ENCODE measurements at regions not wholly inside any gene's neighbourhood (a gene's known extent, or its start where the extent isn't known, plus 50 kb on each side); places are given as distances from the start of the nearest gene placed in this dataset.

GRCh38 chr3:113153499-113154107, 57.8 kb upstream of the BOC start:
- TF ChIP-seq HDAC2 (IDR thresholded peaks at IDR 0.05), result no peak
- TF ChIP-seq FIP1L1 (IDR thresholded peaks at IDR 0.05; ENCODE audit: low read depth, low read length, poor library complexity, severe bottlenecking), result no peak
- TF ChIP-seq CTCF (IDR thresholded peaks at IDR 0.05 in 2 of 3, conservative IDR thresholded peaks at IDR 0.05 in 1 of 3; ENCODE audit: insufficient read depth in 2 of 3, low read depth in 1 of 3, low read length in 3 of 3), result no peak
- TF ChIP-seq TCF15 (CRISPR knock-in tag; IDR thresholded peaks at IDR 0.05), result no peak
- TF ChIP-seq SMC3 (conservative IDR thresholded peaks at IDR 0.05; ENCODE audit: insufficient read depth, low read depth, low read length), result no peak
- no peak for TF ChIP-seq RAD51 (IDR thresholded peaks at IDR 0.05; ENCODE audit: borderline replicate concordance, low read depth)
- TF ChIP-seq ZKSCAN8 (CRISPR knock-in tag; IDR thresholded peaks at IDR 0.05), result no peak
- TF ChIP-seq ESRRA (IDR thresholded peaks at IDR 0.05; ENCODE audit: borderline replicate concordance, low read depth), result no peak
- no peak for TF ChIP-seq NR2F6 (CRISPR knock-in tag; IDR thresholded peaks at IDR 0.05)
- TF ChIP-seq ZNF431 (CRISPR knock-in tag; IDR thresholded peaks at IDR 0.05), result no peak
- no peak for TF ChIP-seq TFAP4 (CRISPR knock-in tag; IDR thresholded peaks at IDR 0.05; ENCODE audit: borderline replicate concordance)

All from K562 (cell line).